DND-41 (cell line): ENCODE measurements at regions not wholly inside any gene's neighbourhood (a gene's known extent, or its start where the extent isn't known, plus 50 kb on each side); places are given as distances from the start of the nearest gene placed in this dataset.

ENCODE experiments used
- EZH2 ChIP-seq: IDR thresholded peaks from 3 replicates; pipeline ENCODE4 v1.6.1; 2012; ENCODE audit warnings: borderline replicate concordance, low read depth, mild to moderate bottlenecking, moderate library complexity, low read length, inconsistent platforms; ENCODE audit not compliant: severe bottlenecking
- TF ChIP-seq, protein P1 (sequence below): IDR thresholded peaks from 2 replicates; pipeline ENCODE4 v1.5.1; 2012; ENCODE audit warnings: borderline replicate concordance, low read length, moderate library complexity, mild to moderate bottlenecking; ENCODE audit not compliant: poor library complexity, severe bottlenecking; ENCODE audit errors: extremely low read depth

DNA sequence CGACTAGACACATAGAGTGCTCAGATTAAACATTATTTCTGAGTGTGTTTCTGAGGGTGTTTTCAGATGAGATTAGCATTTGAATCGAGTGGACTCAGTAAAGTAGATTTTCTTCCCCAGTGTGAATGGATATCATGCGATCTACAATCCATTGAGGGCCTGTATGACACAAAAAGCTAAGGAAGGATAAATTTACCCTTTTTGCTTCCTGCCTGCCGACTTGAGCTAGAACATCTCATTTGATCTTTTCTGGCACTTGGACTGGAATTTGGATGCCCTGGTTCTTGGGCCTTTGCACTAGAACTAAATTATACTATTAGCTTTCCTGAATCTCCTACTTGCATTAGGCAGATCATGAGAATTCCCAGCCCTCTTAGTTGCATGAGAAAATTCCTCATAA lies 675.8 kb downstream of the DOK5 start:
- TF ChIP-seq, protein P1, sequence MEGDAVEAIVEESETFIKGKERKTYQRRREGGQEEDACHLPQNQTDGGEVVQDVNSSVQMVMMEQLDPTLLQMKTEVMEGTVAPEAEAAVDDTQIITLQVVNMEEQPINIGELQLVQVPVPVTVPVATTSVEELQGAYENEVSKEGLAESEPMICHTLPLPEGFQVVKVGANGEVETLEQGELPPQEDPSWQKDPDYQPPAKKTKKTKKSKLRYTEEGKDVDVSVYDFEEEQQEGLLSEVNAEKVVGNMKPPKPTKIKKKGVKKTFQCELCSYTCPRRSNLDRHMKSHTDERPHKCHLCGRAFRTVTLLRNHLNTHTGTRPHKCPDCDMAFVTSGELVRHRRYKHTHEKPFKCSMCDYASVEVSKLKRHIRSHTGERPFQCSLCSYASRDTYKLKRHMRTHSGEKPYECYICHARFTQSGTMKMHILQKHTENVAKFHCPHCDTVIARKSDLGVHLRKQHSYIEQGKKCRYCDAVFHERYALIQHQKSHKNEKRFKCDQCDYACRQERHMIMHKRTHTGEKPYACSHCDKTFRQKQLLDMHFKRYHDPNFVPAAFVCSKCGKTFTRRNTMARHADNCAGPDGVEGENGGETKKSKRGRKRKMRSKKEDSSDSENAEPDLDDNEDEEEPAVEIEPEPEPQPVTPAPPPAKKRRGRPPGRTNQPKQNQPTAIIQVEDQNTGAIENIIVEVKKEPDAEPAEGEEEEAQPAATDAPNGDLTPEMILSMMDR, result no peak
- TF ChIP-seq EZH2, result no peak
